ENCODE measurements at regions not wholly inside any gene's neighbourhood (a gene's known extent, or its start where the extent isn't known, plus 50 kb on each side); places are given as distances from the start of the nearest gene placed in this dataset.

DNA sequence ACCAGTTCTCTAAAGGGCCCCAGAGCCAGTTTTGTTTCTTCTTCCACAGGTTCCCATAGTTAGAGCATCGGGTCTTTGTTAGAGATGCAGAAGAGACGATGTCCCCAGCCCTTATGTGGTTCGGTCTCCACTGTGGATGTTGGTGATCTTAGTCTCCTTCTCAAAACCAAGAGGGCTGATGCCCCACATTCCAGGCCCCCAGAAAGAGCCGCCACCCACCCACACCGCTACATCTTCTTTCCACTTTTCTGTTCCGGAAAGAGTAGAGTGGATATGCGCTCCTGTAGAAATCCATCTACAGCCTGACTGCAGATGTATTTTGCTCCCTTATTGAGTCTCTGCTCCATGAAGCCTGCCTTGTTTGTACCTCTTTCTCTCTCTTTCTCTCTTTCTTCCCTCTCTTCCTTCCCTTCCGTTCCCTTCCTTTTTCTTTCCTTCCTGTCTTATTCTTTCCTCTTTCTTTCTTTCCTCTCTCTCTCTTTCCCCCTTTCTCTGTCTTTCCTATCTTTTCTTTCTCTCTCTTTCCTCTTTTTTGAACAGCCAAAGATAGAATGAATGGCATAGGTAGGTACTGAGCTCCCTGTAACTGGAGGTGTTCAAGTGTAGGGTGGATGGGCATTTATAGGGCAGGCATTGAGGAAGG lies 224.3 kb downstream of the SEC14L1 start:
- DNase-seq (ENCODE audit: low spot score): no peak

- peak; percentile 88 for DNase-seq (ENCODE audit: low spot score)
Measured at GRCh38 chr17:77365584-77366186, 224.9 kb downstream of the SEC14L1 start.

DNA sequence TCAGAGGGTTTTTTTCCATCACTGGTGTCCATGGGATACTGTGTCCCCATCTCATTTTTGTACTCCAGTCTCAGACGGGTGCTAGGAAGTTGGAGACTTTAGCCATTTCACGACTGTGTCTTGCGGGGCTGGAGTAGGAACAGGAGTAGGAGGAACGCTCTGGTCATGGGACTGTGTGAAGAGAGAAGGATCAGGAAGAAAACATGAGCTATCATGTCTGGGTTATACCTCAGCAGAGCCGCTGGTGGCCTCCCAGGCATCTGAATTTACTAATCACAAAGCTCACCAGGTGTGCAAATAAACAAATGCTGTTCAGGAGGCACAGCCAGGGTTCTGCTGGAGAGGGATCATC lies 225.4 kb downstream of the SEC14L1 start:
- no peak for DNase-seq (ENCODE audit: low spot score)

GRCh38 chr17:77366558-77367245 lies 225.9 kb downstream of the SEC14L1 start:
- DNase-seq (ENCODE audit: low spot score): peak; percentile 56

DNA sequence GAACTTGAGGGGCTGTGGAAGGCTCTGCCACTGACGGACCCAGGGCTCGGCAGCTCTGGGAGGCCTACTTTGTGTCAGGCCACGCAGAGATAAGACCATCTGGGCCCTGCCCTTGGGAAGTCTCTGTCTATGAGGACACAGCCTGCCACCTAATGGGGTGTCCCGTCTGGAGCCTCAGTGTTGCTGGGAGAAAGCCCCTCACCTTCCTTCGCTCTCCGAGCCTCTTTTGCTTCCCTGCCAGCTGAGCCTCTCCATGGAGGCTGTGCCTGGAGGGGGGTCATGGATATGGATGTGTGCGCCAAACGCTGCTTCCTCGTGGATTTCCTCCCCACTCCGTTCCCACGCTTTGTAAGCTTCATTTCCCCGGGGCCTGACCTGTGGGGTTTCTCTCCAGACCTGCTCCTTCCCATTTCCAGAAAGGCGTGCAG lies 228.8 kb downstream of the SEC14L1 start:
- DNase-seq (ENCODE audit: low spot score): no peak

GRCh38 chr17:77370586-77370985 lies 229.8 kb downstream of the SEC14L1 start:
- no peak for DNase-seq (ENCODE audit: low spot score)

DNA sequence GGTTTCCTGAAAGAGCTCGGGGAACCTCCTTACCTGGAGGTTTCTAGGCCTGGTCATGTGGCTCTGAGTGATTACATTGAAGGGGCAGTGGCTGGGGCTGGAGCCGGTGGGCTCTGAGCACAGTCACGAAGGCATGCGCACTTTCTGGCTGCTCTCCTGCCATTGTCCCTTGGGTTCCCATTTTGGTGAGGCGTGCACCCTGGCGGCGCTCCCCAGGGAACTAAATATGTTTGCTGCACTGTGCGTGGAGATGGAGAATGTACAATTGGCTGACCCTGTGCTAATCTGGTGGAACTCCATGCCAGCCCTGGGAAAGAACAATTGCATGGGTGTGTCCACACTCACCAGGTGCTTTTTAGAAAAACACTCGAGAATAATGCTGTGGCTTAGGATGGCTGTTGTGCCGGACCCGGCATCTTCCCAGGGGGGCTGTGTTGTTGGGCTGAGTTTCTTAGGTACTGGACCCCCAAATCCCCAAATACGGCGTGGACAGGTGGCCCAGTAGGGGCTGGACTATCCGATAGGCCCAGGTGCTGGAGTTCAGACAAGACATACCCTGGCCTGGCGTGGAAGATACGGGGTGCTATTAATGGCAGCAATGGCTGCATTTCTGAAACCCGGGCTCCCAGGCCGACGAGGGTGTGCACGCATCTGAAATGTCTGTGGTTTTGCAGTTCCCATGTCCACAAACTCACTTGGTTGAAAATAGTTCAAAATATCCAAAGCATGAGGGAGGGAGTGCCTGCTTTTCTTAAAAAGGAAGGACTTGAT lies 230.5 kb downstream of the SEC14L1 start:
- DNase-seq (ENCODE audit: low spot score): no peak

GRCh38 chr17:77371888-77372443 lies 231.2 kb downstream of the SEC14L1 start:
- no peak for DNase-seq (ENCODE audit: low spot score)

GRCh38 chr17:77372444-77373298 lies 231.9 kb downstream of the SEC14L1 start:
- peak; percentile 43 for DNase-seq (ENCODE audit: low spot score)

GRCh38 chr17:77373299-77374169 lies 232.8 kb downstream of the SEC14L1 start:
- no peak for DNase-seq (ENCODE audit: low spot score)

DNA sequence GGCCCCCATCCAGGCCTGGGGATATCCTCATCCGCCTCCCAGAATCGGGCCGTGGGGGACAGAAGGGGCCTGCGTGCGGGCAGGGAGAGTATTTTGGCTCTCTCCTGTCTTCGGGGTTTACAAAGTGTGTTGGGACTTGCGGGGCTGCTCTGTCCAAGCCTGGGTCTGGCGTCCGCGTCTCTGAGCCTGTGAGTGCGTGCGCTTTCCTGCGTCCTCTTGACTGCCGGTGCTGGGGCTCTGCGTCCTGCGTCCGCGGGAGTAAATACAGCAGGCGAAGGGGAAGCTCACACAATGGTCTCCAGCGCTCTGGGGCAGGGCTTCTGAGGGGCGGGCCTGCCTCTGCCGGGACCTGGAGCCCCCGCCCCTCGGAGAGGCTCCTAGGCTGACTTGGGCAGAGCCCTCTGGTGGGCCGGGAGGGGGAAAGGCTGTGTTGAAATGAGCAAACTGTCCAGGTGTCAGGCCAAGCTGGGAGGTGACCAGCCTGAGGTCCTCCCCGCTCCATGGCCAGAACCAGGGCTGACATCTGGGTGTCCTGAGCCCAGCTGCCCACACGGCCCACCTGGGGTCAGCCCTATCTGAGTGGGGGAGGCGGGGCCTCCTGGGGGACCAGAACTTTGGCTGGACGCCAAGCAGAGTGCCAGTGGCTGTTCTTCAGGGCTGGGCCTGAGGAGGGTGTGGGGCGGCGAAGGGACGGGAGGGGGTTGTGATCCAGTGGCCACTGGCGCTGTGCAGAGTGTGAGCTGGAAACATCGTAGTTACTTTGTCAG lies 233.6 kb downstream of the SEC14L1 start:
- no peak for DNase-seq (ENCODE audit: low spot score)

GRCh38 chr17:77375108-77375916 lies 234.5 kb downstream of the SEC14L1 start:
- DNase-seq (ENCODE audit: low spot score): no peak

DNA sequence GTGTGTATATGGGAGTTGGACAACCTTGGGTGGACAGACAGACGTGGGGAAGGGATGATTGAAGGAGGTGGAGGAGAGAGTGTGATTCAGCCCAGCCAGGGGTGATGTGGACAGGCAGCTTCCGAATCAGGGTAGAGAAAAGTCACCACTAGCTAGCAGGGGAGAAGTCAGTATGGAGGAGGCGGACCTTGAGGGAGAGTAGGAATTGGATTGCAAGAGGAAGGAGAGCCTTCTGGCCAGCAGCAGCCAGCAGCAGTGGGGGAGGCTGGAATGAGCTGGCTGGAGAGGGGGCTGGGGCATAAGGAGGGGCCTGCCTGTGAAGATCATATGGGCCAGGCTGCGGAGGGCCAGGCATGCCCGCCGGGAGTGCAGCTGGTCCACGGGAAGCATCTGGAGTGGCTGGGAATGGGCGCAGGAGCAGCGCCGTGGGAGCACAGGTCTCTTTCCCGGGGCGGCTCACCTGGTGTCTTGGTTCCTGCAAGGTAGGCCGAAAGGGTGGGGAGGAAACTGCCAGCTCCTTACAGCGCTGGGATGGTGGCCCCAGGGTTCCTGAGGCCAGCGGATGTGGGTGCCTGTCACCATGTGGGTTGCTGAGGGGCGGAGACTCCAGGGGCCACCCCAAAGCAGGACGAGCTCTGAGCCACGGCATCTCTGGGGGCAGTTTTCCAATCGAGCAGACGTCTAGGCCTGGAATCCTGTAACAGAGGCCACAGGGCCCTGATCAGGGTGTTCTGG lies 235.3 kb downstream of the SEC14L1 start:
- no peak for DNase-seq (ENCODE audit: low spot score)

- no peak for DNase-seq (ENCODE audit: low spot score)
Measured at GRCh38 chr17:77376795-77377709, 236.3 kb downstream of the SEC14L1 start.

DNA sequence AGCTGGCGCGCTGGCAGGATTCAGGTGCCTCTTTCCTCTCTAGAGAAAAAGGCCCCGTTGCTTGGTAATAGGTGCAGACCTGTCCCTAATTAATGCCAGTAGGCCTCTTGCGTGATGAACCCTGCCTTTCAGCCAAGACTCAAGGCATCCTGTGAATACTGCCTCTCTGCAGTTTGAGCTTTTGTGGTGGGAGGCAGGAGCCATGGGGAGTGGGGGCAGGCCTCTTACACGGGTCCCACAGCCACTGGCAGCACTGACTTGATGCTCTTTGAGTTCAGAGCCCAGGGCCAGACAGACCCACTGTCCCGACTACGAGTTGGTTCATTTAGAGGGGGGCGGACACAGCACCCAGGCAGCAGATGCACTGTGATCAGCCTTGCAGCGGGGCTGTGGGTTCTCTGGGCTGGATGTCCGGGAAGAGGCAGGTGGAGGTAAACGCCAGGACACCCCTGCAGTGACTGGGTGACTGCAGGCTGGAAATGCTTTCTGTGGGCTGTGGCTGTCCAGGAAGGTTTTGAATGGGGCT lies 237.0 kb downstream of the SEC14L1 start:
- no peak for DNase-seq (ENCODE audit: low spot score)

- DNase-seq (ENCODE audit: low spot score): no peak
Measured at GRCh38 chr17:77378318-77379064, 237.7 kb downstream of the SEC14L1 start.

All from SW480 (cell line).